Activated naive CD8-positive, alpha-beta T cell treated with anti-CD3 and anti-CD28 coated beads, Interleukin-2, amount 50 U/mL, for 16 hours (primary cell): ENCODE measurements at regions not wholly inside any gene's neighbourhood (a gene's known extent, or its start where the extent isn't known, plus 50 kb on each side); places are given as distances from the start of the nearest gene placed in this dataset.
"Not testable (repeated sequence)": the region's sequence is repeated elsewhere in the genome, so short reads cannot be mapped to it uniquely, and the experiment has no call there.

Experiments
- DNase-seq: peaks from one replicate; pipeline ENCODE4 v3.0.0-alpha.2; 2020; ENCODE audit warnings: low read depth, low spot score

GRCh38 chr3:110608566-110608965, 463.1 kb upstream of the NECTIN3 start:
- no peak for DNase-seq

- DNase-seq, result no peak
Measured at GRCh38 chr3:110612045-110612444, 459.6 kb upstream of the NECTIN3 start.

DNA sequence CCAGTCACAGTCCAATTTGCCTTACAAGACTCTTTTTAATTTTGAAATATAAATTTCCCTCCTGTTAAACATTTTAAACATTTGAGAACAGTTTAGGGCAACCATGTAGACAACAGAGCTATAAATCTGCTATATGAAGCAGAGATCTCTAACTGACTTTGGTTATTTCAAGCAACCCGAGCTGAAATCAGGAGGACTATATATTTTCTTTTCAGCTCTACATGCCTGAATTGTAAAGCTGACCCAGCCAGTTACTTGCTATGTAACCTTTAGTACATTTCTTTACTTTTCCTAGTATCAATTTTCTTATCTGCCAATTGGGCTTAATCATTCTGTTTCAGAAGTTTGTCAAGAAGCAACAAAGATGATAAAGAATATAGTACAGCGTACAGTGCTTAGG, 457.4 kb upstream of the NECTIN3 start:
- DNase-seq, result no peak

DNA sequence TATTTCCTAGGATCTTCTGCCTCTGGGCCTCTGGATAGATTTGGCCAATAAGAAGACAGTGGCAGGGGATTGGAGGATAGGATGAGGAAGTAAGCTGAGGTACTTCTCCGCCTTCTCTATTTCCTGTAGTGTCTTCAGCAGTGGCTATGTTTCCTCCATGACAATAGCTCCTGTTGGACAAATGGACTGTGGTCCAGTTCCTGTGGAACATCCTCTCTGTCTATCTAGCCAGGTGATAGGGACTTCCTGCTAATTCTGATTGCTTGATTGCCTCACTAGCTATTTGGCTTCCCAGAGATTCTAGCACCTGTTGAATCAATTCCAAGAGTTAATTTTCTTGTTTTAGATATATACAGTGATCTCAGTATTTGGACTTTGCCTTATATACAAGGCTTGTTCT, 456.2 kb upstream of the NECTIN3 start:
- DNase-seq, result no peak

- DNase-seq, result no peak
Measured at GRCh38 chr3:110618512-110619226, 452.9 kb upstream of the NECTIN3 start.

DNA sequence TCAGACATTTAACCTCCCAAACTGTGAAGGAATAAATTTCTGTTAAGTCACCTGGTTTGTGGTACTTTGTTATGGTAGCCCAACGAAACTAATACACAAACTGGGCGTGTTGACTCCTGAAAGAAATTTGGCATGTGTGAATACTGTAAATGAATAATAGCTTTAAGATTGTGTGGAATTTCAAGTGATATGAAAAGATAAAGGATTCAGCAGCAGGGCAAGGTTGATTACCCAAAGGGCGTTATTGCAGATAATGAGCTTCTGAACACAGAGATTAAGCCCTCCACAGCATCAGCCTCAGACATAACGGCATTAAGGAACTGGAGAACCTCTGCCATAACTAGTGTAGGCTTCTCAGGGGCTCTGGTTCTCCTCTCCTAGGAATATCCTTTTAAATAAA, 451.5 kb upstream of the NECTIN3 start:
- DNase-seq, result no peak

DNA sequence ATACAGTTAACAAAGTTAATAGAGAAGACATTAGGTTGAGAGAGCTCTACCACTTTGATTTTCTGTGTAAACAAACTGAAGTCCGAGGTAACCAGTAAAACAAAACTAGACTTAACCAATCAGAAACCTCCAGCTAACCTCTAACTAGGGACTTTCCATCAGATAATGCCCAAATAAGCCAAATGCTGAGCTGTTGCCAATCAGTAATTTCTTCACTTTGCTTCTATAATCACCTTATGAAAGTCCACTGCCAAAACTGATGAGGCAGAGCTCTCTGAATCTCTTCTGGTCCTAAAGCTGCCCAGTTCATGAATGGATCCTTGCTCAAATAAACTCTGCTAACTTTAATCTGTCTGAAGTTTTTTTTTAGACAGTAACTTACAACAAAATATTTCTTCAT, 448.0 kb upstream of the NECTIN3 start:
- DNase-seq, result no peak

- DNase-seq, result no peak
Measured at GRCh38 chr3:110624576-110624975, 447.0 kb upstream of the NECTIN3 start.

DNA sequence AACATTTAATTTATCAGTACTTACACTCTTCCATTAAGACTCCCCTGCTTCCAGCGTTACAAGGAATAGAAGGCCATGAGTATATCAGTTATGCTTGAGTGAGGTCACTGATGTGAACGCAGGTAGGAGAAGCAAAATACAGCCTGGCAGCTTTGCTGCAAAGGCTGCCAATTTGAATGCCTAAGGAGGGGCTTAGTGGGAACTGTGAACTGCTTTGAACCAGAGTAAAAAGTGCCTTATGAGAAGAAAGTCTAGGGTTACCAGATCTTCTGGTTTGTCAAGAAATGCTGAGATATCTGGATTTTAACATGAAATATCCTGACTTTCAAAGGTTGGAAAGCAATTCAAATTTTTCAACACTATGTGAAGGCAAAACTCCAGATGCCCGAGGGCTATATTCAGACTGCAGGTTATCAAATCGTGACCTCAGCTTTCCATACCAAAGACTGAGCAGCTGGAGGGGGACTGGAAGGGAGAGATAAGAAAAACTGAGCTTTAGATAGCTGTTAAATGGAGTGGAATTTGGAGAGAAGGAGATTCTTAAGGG, 446.3 kb upstream of the NECTIN3 start:
- no peak for DNase-seq

- DNase-seq, result not testable (repeated sequence)
Measured at GRCh38 chr3:110626652-110627111, 444.9 kb upstream of the NECTIN3 start.

GRCh38 chr3:110628650-110629301, 442.8 kb upstream of the NECTIN3 start:
- DNase-seq, result no peak

GRCh38 chr3:110629917-110630316, 441.7 kb upstream of the NECTIN3 start:
- DNase-seq, result no peak

DNA sequence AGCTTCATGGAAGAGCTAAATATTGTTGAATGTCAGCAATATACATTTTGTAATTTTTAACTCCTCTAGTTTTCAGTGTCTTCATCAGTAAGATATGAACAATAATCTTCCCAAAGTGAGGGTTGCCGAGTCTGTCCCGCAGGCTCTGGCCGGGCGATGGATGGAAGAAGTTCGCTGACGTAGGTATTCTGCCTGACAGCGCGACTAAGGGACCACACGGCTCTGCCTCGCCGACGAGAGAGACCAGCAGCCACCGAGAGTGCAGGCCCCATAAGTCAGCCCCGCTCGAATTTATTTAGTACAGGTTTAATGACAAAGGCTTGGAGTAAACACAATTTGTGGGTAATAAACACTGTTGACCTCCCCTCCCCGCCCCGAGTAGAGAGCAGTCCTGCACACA, 427.4 kb upstream of the NECTIN3 start:
- DNase-seq, result no peak

GRCh38 chr3:110646055-110646454, 425.6 kb upstream of the NECTIN3 start:
- DNase-seq, result no peak

DNA sequence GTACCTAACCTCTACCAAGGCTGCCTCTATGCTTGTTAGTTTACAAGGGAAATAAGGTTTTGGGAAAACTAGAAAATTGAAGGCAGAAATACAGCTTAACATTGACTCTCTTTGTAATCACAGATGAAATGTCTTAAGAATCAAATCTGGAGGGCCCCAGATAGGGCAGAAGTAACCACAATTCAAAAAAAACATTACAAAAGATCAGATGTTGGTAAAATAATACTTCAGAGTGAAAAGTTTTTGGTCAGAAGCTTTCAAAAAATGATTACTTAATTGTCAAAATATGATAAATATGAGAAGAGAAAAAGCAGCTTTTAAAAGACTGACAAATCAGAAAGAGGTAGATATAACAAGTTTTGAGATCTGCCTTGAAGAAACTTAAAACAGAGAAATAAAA, 425.1 kb upstream of the NECTIN3 start:
- DNase-seq, result no peak

- no peak for DNase-seq
Measured at GRCh38 chr3:110647586-110647985, 424.0 kb upstream of the NECTIN3 start.

DNA sequence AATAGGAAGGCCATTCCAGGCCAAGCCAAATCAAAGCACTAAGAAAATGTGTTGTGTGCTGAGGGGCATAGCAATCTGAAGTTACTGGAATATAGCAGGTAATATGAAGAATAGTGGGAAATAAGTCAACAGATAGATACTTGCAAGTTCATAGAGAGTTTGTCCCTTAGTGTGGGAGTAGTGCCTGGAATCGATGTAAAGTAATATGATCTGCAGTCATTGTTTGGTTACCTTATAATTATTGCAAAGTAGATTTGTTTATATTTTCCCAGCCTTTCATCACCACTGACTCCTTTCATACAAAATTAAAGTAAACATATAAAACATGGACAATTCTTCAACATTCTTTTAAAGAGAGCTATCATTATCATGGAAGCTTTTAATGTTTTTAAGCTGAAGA, 420.9 kb upstream of the NECTIN3 start:
- no peak for DNase-seq

DNA sequence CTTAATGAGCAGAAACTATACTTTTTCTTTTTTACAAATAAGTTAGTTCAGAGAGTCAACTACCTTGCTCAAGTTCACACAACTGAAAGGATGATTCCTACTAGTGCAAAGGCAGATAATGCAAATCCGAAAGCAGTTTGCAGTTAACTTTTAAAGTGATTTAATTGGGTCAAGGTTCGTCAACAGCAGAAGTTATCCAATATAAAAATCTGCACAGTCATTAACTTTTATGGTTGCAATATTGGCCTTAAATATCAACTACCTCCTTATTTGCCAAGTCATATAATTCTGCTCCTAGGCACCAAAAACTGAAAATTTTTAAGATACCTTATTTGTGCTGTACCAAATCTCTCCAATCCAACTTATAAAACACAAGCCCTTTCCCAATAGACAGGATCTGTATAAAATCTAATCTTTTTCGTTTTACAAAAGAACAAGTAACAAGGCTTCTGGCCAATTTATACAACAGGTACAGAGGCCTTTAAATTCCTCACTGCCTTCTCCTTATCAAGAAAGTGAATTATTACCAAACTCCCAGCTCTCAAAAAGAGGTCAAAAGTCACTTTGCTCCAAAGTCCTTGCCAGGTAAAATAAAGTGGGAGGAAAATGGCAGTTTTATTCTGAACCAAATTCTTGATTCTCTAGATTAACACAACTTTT, 416.6 kb upstream of the NECTIN3 start:
- DNase-seq, result no peak

DNA sequence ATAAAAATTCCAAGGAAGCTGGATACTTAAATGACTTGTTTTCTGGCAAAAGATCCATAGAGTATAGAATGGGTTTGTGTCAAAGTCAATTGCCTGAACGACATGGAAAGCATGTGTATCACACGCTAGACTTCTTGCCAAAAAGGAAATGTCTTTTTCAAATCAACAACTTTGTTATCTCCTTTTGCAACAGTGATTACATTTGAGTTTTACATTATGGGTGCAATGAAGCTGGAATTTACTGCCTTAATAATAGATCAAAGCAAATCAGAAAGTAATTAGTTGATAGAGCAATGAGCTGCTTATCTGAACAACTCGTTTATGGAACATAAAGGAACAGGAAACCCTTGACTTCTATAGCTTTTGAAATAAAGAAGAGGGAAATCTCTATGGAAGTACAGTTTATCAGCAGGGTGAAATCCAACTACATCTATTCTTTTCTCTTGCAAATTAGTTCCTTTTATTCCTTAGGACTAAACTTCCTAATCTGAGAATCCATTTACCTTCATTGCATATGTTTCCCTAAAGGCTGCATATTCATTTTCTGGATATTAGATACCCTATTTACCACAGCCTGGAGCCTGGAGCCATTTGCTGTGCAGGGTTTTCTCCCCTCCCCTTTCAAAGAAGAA, 415.1 kb upstream of the NECTIN3 start:
- no peak for DNase-seq

DNA sequence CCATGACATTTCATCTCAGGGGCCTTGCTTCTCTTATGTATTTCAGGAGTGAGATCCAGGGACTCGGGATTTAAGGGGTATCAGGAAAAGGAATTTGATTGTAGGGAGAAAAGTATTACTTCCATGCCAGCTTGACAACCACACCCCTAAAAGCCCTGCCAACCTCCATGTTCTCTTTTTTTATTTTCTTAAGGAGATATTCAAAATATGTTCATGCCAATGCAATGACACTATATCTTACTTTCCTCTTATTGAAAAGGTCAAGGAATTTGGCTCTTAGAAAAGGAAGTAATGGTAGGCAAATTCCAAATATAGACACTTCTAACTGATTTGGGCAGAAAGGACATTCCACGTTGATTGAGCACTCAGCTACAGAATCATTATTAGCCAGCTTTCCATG, 407.5 kb upstream of the NECTIN3 start:
- no peak for DNase-seq

GRCh38 chr3:110666495-110666894, 405.1 kb upstream of the NECTIN3 start:
- DNase-seq, result no peak

DNA sequence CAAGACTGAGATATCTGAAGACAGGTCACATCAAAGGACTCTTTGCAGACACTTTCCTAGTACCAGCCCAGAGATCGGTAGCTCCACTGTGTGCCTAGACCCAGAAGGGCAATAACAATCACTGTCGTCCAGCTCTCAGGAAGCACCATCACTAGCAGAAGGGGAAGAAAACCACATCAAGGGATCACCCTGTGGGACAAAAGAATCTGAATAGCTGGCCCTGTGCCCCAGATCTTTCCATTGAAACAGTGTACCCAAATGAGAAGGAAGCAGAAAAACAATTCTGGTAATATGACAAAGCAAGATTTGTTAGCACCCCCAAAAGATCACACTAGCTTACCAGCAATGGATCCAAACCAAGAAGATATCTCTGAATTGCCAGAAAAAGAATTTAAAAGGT, 404.4 kb upstream of the NECTIN3 start:
- no peak for DNase-seq
